Thoracic aorta (tissue), 2 donors: ENCODE measurements at regions not wholly inside any gene's neighbourhood (a gene's known extent, or its start where the extent isn't known, plus 50 kb on each side); places are given as distances from the start of the nearest gene placed in this dataset.
"Not testable (repeated sequence)": the region's sequence is repeated elsewhere in the genome, so short reads cannot be mapped to it uniquely, and the experiment has no call there.

Experiments
- ATAC-seq: fragments of 150-250 bp; one replicate; pipeline ENCODE4 v1.8.0; 2017; ENCODE audit warnings: low read depth; ENCODE audit not compliant: insufficient number of reproducible peaks, low FRiP score
- DNase-seq: peaks from one replicate; pipeline ENCODE4 v3.0.0-alpha.2; 2020; ENCODE audit warnings: low spot score
- H3K27ac ChIP-seq, 2 donors: fragments of 200-600 bp; sonication (generic); 1 replicate in 1 of 2; 2 replicates in 1 of 2; pipeline ENCODE4 v1.5.1; 2016; ENCODE audit warnings: mild to moderate bottlenecking in 2 of 2, moderate library complexity in 2 of 2
- H3K27me3 ChIP-seq: fragments of 200-600 bp; sonication (generic); replicated peaks from 2 replicates; pipeline ENCODE4 v1.6.0; 2016; ENCODE audit warnings: mild to moderate bottlenecking; ENCODE audit not compliant: insufficient read depth
- H3K36me3 ChIP-seq: fragments of 200-600 bp; sonication (generic); one replicate; pipeline ENCODE4 v1.5.1; 2016
- H3K4me1 ChIP-seq, 2 donors: fragments of 200-600 bp; sonication (generic); 1 replicate in 1 of 2; 2 replicates in 1 of 2; pipeline versions ENCODE4 v1.5.1 to v1.6.0; 2016; ENCODE audit warnings: low read depth in 2 of 2, mild to moderate bottlenecking in 1 of 2; ENCODE audit not compliant: control insufficient read depth in 1 of 2
- H3K4me3 ChIP-seq: fragments of 200-600 bp; sonication (generic); 2 replicates; pipeline ENCODE4 v1.5.1; 2016; ENCODE audit warnings: mild to moderate bottlenecking
- H3K9me3 ChIP-seq: fragments of 200-600 bp; sonication (generic); 2 replicates; pipeline ENCODE4 v1.5.1; 2016
- TF ChIP-seq, protein P1 (sequence below): fragments of 200-600 bp; sonication (generic); IDR thresholded peaks from one replicate; pipeline ENCODE4 v1.5.1; 2019; ENCODE audit warnings: antibody characterized with exemption

DNA sequence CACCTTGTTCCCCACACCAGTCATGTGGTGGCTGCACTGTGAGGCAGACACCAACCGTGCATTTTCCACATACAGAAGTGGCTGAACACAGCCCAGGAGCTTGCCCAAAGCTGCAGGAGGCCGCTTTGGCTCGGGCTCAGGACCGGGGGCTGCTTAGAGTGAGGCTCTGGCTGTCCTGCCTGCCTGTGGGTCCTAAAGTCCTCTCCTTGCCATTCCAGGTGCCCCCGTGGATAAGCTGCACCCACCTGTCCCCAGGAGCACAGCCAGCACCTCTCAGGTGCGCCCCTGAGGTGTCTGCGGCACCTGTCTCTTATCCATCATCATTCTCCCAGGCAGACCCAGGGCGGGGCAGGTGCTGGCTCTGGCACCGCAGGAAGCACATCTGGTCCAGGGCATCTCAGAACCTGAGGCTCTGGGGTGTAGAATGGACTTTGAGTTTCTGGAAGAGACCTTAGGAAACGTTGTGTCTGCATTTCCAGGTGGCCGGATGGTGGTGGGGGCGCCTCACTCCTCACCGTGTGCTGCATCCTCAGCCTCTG lies 180.5 kb upstream of the ZNF469 start:
- Histone ChIP-seq H3K36me3 (no peaks in the 10 kb centered on the region), H3K27me3 (no peaks in the 10 kb centered on the region), H3K4me3 (no peak overlapping the region), H3K27ac (no peak overlapping the region), H3K9me3 (no peaks in the 10 kb centered on the region), H3K4me1 (no peaks in the 10 kb centered on the region)
- TF ChIP-seq, protein P1, sequence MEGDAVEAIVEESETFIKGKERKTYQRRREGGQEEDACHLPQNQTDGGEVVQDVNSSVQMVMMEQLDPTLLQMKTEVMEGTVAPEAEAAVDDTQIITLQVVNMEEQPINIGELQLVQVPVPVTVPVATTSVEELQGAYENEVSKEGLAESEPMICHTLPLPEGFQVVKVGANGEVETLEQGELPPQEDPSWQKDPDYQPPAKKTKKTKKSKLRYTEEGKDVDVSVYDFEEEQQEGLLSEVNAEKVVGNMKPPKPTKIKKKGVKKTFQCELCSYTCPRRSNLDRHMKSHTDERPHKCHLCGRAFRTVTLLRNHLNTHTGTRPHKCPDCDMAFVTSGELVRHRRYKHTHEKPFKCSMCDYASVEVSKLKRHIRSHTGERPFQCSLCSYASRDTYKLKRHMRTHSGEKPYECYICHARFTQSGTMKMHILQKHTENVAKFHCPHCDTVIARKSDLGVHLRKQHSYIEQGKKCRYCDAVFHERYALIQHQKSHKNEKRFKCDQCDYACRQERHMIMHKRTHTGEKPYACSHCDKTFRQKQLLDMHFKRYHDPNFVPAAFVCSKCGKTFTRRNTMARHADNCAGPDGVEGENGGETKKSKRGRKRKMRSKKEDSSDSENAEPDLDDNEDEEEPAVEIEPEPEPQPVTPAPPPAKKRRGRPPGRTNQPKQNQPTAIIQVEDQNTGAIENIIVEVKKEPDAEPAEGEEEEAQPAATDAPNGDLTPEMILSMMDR, result no peak
- ATAC-seq (no peak), DNase-seq (no peak)

- ATAC-seq, H3K9me3 ChIP-seq, DNase-seq, H3K27ac ChIP-seq, H3K4me3 ChIP-seq, H3K4me1 ChIP-seq, H3K36me3 ChIP-seq, H3K27me3 ChIP-seq: not testable (repeated sequence)
Measured at GRCh38 chr16:88202856-88203681, 179.7 kb upstream of the ZNF469 start.

GRCh38 chr16:88204131-88205110 lies 178.3 kb upstream of the ZNF469 start:
- not testable (repeated sequence) for H3K9me3 ChIP-seq, H3K27me3 ChIP-seq, H3K4me1 ChIP-seq, ATAC-seq, DNase-seq, H3K4me3 ChIP-seq, H3K36me3 ChIP-seq, H3K27ac ChIP-seq

DNA sequence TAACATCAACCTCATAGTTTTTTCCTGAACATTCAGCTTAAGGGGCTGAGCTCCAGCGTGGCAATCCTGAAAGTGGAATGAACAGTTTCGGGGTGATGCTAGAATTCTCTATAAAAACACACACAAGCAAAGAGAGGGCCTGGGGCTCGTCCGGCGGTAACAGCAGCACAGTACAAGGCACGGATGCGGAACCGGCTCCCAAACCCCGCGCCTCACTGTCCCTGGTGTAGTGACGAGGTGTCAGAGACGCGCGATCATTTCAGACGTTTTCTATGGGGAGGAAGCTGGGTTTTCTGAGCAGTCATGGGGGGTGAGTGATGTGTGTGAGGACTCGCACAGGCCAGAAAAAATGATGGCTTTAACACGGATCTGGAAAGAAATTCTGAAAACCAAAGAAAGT lies 177.3 kb upstream of the ZNF469 start:
- H3K36me3 ChIP-seq, H3K27me3 ChIP-seq, H3K4me3 ChIP-seq, ATAC-seq, H3K4me1 ChIP-seq, H3K27ac ChIP-seq, H3K9me3 ChIP-seq, DNase-seq: not testable (repeated sequence)

- H3K4me3 ChIP-seq, H3K27me3 ChIP-seq, ATAC-seq, H3K36me3 ChIP-seq, H3K4me1 ChIP-seq, H3K27ac ChIP-seq, H3K9me3 ChIP-seq, DNase-seq: not testable (repeated sequence)
Measured at GRCh38 chr16:88206006-88206405, 176.8 kb upstream of the ZNF469 start.

GRCh38 chr16:88206516-88206915 lies 176.2 kb upstream of the ZNF469 start:
- not testable (repeated sequence) for H3K4me1 ChIP-seq, ATAC-seq, H3K4me3 ChIP-seq, H3K27ac ChIP-seq, H3K36me3 ChIP-seq, DNase-seq, H3K9me3 ChIP-seq, H3K27me3 ChIP-seq

DNA sequence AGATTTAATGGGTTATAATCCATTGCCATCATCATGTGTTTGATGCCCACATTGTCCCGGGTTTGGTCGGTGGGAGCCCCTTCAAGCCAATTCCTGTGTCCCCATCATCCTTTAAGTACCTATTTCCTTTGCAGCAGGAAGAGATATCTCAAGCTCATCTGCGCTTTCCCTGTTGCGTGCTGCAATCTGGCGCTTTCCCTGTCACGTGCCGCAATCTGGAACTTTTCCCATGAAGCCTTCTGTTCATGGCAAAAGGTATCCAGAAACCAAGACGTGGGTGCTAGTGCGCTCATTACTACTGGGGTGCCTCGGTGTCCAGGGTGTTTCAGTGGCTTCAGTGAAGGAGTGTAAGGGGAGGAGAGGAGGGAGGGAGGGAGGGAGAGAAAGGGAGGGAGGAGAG lies 174.6 kb upstream of the ZNF469 start:
- ATAC-seq, result no peak
- Histone ChIP-seq H3K9me3 (no peaks in the 10 kb centered on the region), H3K4me1 (no peaks in the 10 kb centered on the region), H3K27ac (no peak overlapping the region), H3K27me3 (no peaks in the 10 kb centered on the region), H3K36me3 (no peaks in the 10 kb centered on the region), H3K4me3 (no peak overlapping the region)
- DNase-seq, result no peak
- TF ChIP-seq, protein P1, result no peak

DNA sequence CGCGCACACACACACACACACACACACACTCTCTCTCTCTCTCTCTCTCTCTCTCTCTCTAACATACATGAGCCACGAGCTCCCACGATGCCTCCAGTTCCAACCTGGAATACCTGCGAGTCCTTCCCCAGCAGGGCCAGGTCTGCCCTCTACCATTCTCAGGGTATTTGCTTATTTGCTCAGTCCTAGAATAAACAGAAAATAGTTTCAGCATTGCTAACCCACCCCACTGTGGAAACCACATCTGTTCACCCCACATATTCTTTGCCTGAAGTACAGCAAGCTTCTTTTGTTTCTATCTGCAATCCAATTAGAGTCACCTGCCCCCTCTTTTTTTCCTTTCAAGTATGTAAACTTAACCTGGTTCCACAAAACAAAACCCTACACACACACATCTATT lies 174.0 kb upstream of the ZNF469 start:
- H3K4me3 ChIP-seq, H3K4me1 ChIP-seq, H3K36me3 ChIP-seq, ATAC-seq, H3K9me3 ChIP-seq, H3K27ac ChIP-seq, DNase-seq, H3K27me3 ChIP-seq: not testable (repeated sequence)

GRCh38 chr16:88209579-88209978 lies 173.2 kb upstream of the ZNF469 start:
- H3K4me1 ChIP-seq, H3K36me3 ChIP-seq, H3K27ac ChIP-seq, H3K9me3 ChIP-seq, ATAC-seq, H3K4me3 ChIP-seq, H3K27me3 ChIP-seq, DNase-seq: not testable (repeated sequence)

GRCh38 chr16:88213937-88214336 lies 168.8 kb upstream of the ZNF469 start:
- H3K4me1 ChIP-seq, DNase-seq, H3K4me3 ChIP-seq, ATAC-seq, H3K27me3 ChIP-seq, H3K9me3 ChIP-seq, H3K36me3 ChIP-seq, H3K27ac ChIP-seq: not testable (repeated sequence)
